AG04450 (cell line): ENCODE measurements at regions not wholly inside any gene's neighbourhood (a gene's known extent, or its start where the extent isn't known, plus 50 kb on each side); places are given as distances from the start of the nearest gene placed in this dataset.

Source experiments
- CTCF ChIA-PET: fragments of 300-600, 350-600 bp; formaldehyde crosslinking; extraction: SDS; loops from one replicate; lab custom pipeline; 2022; ENCODE audit warnings: antibody characterized with exemption, inconsistent platforms; lab: Charles Lee
- POLR2A ChIA-PET: fragments of 350-600 bp; formaldehyde crosslinking; extraction: SDS; loops from one replicate; lab custom pipeline; 2021; ENCODE audit warnings: antibody characterized with exemption, inconsistent platforms; lab: Yijun Ruan, JAX
- DNase-seq: peaks from one replicate; pipeline ENCODE4 v3.0.0-alpha.2; 2011; ENCODE audit warnings: low read depth, low spot score
- H3K27ac ChIP-seq: one replicate; pipeline ENCODE4 v1.5.1; 2012; ENCODE audit warnings: low read depth, low read length, control low read depth
- H3K27me3 ChIP-seq: one replicate; pipeline ENCODE4 v1.6.0; 2012; ENCODE audit warnings: low read length; ENCODE audit not compliant: control insufficient read depth, insufficient read depth
- H3K4me3 ChIP-seq: 2 replicates; pipeline ENCODE4 v1.5.1; 2011; ENCODE audit warnings: mild to moderate bottlenecking, low read depth, low read length, control low read depth
- H3K9me3 ChIP-seq: 2 replicates; pipeline ENCODE4 v1.5.1; 2012; ENCODE audit warnings: low read length; ENCODE audit not compliant: control insufficient read depth, insufficient read depth
- CTCF ChIP-seq: IDR thresholded peaks from 2 replicates; pipeline ENCODE4 v1.5.1; 2011; ENCODE audit warnings: low read depth, low read length, control low read depth, inconsistent platforms

- CTCF ChIA-PET = no interaction called here
- POLR2A ChIA-PET = no interaction called here
- Histone ChIP-seq H3K27me3 (no peaks in the 10 kb centered on the region), H3K27ac (no peak overlapping the region), H3K9me3 (peaks cover 8% of the 10 kb centered on the region; the same call in 1 of the 2 replicates), H3K4me3 (no peak overlapping the region)
- no peak for TF ChIP-seq CTCF
- DNase-seq = no peak
Observed at GRCh38 chr3:164230385-164231094, 847.8 kb downstream of the SI start.

GRCh38 chr3:164224126-164224525 lies 854.2 kb downstream of the SI start:
- CTCF ChIA-PET = no interaction called here
- H3K4me3 ChIP-seq = no peak overlapping the region

DNA sequence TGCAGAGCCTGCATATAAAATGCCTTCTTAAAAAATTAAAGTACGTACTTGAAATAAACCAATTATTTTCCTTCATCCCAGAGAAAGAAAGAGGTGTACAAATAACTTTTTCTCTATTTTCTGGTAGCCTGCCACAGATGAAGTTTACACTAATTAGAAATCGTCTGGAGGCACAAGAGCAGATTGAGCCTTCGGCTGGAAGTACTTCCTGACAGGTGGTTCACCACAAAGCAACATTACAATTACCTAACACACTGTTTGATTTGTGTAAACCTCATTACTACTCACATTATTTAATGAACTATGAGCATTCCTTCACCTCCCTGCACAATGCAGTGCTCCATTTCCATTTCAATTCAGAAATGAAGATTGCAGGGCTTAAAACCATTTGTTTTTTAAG lies 856.1 kb downstream of the SI start:
- CTCF ChIA-PET = no interaction called here
- POLR2A ChIA-PET = no interaction called here
- no peak for TF ChIP-seq CTCF

More at GRCh38 chr3:164224126-164224525, 854.2 kb downstream of the SI start:
- Histone ChIP-seq H3K9me3 (peaks cover 5% of the 10 kb centered on the region; the same call in 1 of the 2 replicates), H3K27ac (no peak overlapping the region), H3K27me3 (no peaks in the 10 kb centered on the region)
- DNase-seq = no peak
- POLR2A ChIA-PET = no interaction called here
- TF ChIP-seq CTCF = no peak

DNA sequence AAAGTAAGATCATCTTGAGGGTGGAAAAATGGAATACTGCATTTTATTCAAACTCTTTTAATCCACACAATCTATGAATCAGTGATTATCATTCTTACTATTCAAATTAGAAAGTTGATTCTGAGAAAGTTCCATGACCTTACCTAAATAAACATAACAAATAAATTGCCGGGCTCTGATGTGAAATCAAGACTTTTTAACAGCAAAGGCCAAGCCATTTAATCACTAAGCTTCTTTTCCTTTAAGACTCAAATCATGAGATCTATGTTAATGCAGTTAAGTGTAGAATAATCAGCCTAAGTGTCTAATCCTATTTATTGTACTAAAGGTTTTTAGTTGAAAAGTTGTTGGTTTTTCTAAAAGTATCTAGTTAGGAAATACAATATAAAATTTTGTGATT lies 857.0 kb downstream of the SI start:
- Histone ChIP-seq H3K27me3 (no peaks in the 10 kb centered on the region), H3K9me3 (peaks cover 10% of the 10 kb centered on the region; the same call in 1 of the 2 replicates), H3K27ac (no peak overlapping the region), H3K4me3 (no peak overlapping the region)
- TF ChIP-seq CTCF = no peak
- ChIA-PET CTCF (no interaction called here), POLR2A (no interaction called here)
- DNase-seq = no peak

More for the DNA sequence above, 856.1 kb downstream of the SI start:
- no peak for DNase-seq
- H3K27me3 ChIP-seq = no peaks in the 10 kb centered on the region
- H3K9me3 ChIP-seq = peaks cover 7% of the 10 kb centered on the region; the same call in 1 of the 2 replicates
- H3K4me3 ChIP-seq = no peak overlapping the region
- no peak overlapping the region for H3K27ac ChIP-seq

GRCh38 chr3:164209363-164209762 lies 868.9 kb downstream of the SI start:
- Histone ChIP-seq H3K27me3 (no peaks in the 10 kb centered on the region), H3K9me3 (peaks cover 10% of the 10 kb centered on the region), H3K4me3 (no peak overlapping the region), H3K27ac (no peak overlapping the region)
- no peak for TF ChIP-seq CTCF
- no peak for DNase-seq
- POLR2A ChIA-PET = no interaction called here
- CTCF ChIA-PET = no interaction called here
